GM19372 (cell line): ENCODE measurements at regions not wholly inside any gene's neighbourhood (a gene's known extent, or its start where the extent isn't known, plus 50 kb on each side); places are given as distances from the start of the nearest gene placed in this dataset.
A peak's percentile ranks its signal among the peaks of the same experiment; 100 is the strongest.

Source experiments
- ATAC-seq: cut with Tn5 transposase; IDR thresholded peaks from one replicate; pipeline ENCODE4 v1.9.1; 2021; ENCODE audit warnings: mild to moderate bottlenecking, low read depth, moderate library complexity; ENCODE audit not compliant: unreplicated experiment

DNA sequence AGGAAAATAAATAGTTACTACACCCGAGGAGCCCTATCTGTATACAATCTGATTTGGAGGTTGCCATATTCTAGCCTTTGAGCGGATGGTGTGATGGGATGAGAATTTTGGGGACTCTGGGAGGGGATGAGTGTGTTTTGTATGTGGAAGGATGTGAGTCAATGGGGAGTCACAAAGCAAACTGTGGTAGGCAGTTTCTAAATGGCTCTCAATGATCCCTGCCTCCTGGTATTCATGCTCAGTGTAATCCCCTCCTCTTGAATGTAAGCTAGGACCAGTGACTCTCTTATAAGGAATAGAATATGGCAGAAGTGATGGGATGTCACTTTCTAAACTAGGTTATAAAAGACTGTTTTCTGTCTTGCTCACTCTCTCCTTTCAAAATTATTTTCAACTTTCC is 205.7 kb upstream of the RIOK2 start:
- no peak for ATAC-seq

DNA sequence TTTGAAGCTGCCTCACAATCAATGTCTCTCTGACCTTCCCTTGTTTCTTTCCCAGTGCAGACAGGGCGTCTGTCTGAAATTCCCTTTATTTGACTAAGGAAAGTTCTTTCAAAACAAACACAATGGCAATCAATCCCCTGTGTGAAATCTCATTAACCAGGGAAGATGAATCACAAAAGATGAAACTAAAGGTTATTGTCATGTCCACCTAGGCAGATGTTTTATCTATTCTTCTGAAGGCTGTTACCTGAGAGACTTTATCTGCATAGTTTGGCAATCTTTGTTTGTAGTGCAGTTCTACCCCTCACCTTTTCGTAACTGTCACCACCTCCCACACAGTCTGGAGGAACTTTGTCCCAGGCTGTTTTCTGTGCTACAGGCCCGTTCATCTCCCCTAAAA is 217.5 kb upstream of the RIOK2 start:
- no peak for ATAC-seq

DNA sequence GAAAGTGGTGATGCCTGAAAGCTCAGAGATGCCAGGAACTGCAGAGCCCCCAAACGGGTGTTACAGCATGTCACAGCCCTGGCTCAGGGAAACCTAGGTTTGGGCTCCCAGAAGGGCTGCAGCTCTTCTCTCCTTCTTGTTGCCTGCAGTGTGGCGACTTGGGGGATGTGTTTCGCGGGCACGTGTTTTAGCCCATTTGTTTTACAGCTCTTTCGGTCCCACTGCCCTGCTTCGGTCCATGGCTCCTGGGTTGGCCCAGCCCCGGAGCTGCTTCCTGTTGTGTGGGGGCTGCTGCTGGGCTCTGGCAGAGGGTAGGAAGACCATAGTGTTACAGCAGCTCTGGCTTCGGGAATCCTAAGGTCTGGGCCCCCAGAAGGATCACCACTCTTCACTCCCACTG is 222.9 kb upstream of the RIOK2 start:
- no peak for ATAC-seq

DNA sequence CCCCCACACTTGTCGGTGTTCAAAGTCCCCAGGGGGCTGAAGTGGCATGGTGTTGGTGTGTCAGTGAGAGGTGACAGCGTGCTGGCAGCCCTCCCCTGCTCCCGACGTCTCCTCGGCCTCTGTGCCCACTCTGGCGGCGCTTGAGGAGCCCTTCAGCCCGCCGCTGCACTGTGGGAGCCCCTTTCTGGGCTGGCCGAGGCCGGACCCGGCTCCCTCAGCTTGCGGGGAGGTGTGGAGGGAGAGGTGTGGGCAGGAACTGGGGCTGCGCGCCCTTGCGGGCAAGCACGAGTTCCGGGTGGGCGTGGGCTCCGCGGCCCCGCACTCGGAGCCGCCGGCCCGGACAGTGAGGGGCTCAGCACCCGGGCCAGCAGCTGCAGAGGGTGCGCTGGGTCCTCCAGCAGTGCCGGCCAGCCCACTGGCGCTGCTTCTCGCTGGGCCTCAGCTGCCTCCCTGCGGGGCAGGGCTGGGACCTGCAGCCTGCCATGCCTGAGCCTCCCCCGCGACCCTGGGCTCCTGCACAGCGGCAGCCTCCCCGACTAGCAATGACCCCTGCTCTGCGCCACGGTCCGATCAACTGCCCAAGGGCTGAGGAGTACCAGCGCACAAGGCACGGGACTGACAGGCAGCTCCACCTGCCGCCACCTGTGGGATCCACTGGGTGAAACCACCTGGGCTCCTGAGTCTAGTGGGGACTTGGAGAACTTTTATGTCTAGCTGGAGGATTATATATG is 224.1 kb upstream of the RIOK2 start:
- no peak for ATAC-seq

DNA sequence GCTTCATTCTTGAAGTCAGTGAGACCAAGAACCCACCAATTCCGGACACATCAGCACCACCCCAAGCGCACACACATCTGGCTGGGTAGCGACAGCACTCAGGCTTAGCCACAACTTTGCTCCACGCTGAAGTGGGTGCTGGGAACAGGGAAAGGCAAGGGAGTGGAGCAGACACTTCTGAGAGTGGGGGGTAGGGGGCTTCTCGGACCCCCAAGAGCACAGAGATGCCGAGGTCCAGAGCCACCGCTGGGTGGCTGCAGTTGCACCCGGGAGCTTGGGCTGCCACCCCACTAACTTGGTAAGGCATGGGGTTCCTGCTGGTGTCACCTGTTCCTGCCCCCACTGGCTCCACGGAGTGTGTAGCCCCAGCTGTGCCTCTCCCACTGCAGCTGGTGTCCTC is 225.3 kb upstream of the RIOK2 start:
- ATAC-seq = no peak

DNA sequence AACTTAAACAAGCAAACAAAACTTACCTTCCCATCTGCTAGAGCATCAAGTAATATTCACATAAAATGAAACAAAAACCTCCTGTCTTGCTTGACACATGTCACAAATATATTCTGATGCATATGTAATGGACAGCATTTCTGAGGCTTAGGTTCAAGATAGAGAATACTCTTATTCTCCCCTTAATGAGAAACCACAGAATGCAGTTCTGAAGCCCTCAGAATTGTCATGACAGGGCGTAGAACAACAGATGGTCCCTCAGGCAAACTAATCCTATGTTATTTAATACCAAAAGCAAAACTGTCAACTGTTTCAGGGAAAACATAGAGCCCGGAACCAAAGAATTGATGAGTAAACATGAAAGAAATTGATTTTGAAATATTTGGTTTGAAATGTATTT is 229.9 kb upstream of the RIOK2 start:
- no peak for ATAC-seq

DNA sequence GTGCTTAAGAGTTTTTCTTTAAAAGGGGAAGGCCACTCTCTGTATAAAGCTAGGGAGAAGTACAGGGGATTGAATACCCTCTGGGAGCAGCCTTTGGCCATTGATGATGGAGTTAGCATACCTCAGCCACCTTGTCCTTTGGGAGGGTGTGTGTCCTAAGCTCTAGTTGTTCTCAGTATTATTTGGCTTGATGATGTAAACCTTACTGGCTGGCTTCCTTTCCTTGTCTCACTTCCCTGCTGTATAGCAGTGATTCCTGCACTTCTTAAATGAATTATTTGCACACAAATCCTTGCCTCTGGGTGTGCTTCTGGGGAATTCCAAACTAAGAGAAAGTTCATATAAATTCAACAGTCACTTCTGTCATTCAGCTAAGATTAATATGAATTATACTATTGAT is 234.9 kb upstream of the RIOK2 start:
- no peak for ATAC-seq

DNA sequence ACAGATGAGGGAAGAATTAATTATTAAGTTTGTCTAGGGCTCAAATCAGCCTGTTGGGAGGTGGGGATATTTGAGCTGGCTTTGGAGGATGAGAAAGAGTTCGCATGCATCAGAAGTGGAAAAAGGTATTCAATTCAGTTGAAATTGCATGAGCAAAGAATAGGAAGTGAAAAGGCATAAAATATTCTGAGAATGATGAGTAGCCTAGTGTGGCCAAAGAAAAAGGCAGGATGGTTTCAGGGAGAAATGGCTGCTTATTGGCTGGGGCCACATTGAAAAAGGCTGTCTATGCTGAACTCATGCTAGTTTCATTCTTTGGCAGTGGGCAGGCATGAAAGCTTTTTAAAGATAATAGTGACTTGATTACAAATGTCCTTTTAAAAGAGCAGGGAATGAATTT is 235.4 kb upstream of the RIOK2 start:
- ATAC-seq = no peak

DNA sequence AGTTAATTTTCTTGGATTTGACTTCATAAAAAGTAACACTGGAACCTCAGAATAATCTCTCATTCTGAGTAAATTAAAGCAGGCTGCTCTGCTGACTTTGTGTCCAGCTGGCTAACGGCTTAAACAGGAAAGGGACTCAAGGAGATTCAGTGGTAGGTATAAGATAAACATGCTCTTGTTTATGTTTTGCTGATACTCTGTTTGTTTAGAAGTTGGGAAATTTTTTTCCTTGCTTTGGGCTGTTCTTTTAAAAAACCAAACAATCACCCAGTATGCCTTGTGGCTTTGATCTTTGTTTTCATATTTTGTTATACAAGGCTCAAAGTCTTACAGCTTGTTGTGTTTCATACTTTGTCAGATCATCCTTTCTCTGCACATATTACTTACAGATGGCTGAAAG is 237.6 kb upstream of the RIOK2 start:
- ATAC-seq = no peak

DNA sequence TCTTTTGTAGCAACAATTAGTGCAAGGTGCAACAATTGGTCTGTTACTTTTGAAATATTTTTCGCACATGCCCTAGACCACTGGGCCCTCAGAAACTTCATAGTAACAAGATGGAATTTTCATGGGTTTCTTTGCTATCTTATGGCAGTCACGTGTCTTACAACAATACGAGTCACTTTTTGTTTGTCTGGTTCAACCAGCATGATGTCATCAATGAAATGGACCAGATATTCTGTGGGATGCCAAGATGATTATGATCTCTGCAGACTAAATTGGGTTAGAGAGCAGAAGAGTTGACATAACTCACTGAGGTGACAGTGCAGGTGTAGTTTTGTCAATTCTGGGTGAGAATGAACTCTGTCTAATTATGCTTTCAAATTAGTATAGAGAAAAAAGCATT is 239.6 kb upstream of the RIOK2 start:
- ATAC-seq = no peak

DNA sequence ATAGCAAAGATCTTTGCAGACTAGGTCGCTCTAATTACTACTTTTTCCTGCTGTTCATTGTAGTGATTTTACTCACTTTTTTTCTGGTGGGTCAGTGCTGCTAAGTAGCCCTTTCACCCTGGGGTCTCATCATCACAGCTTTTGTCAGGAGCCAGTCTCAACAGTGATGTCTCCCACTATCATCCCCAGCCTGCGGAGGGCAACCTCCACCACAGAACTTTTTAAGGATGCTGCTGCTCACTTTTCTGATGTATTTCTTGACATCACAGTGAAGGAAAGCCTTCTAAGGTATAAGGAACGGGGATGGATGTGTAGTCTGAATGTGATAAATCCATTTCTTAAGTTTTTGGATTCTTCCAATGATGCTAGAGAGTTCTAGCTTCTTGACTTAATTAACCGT is 242.5 kb upstream of the RIOK2 start:
- ATAC-seq = no peak

DNA sequence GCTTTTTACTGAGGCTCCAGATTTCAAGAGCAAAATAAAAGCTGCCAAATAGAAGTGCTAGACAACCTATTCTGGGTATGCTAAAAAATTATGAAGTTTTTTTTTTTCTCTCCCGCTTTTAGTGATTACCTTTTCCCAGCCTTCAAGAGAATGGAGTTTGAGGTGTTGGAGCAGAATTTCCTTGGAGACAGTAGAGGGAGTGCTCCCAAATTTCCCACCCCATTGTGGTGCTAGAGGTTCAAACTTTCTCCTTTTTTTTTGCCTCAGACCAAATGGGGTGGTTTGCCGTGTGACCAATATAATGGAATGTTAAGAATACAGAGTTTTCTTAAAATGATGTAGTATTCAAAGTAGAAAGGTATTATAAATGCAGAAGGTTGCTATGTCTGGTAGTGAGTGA is 244.2 kb upstream of the RIOK2 start:
- ATAC-seq = no peak

DNA sequence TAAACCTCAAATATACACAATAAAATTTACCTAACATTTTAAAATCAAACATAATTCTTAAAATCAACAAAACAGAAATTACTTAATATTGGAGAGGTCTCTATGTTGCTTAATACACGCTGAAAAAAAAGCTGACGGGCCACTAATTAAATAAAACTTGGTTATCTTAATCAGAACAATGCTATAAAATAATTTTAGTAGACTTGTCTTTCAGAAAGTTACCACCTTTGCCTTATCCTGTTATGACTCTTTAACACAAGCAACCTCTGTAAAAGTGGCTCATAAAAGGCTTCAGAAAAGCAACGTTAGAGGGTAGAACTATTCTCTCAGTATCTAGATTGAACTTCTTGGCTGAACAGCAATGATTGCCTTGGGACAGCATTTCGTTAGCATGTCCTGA is 251.0 kb upstream of the RIOK2 start:
- no peak for ATAC-seq

DNA sequence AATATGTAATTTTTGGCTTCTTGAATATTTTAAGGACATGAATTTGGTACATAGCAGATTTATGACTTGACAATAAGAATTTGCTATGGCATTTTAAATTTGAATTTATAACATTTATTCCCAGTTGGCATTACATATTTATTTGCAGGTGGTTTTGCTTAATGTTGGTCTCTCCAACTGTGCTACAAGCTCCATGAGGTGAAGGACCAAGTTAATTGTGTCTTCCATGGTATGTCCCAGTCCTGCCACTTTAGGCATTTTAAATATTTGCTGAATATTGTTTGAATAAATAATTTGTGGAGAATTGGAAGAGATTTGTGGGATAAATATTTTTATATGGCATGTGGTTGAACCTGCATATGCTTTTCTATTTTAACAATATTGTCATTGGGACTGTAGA is 253.4 kb upstream of the RIOK2 start:
- ATAC-seq = no peak

DNA sequence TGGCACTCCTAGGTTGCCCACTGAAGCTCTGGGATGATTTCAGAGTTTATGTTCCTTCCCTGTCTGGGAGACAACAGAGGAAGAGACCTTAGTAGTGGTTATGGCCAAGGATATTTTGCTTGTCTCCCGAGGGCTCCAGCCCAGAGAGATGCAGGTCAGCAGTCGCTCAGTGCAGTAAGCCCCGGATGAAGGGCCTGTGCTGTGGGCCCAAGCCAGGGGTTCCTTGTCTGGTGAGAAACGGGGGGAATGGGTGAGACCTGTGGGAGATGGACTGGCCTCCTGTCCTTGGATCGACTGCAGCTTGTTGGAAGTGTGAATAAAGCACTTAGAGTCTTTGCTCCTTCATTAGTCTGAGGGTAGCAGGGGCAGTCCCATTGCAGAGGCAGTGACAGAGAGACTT is 260.7 kb upstream of the RIOK2 start:
- ATAC-seq = no peak

DNA sequence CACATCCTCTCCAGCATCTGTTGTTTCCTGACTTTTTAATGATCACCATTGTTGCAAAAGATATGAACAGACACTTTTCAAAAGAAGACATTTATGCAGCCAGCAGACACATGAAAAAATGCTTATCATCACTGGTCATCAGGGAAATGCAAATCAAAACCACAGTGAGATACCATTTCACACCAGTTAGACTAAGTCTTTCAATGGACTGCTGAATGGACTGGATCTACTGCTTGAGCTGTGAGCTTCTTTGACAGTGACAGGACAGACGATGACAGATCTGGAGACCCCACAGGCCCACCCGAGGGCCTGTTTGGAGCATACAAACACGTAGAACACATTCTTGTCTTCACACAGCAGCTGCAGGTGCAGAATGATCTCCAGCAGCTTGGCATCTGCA is 266.1 kb upstream of the RIOK2 start:
- ATAC-seq = no peak

DNA sequence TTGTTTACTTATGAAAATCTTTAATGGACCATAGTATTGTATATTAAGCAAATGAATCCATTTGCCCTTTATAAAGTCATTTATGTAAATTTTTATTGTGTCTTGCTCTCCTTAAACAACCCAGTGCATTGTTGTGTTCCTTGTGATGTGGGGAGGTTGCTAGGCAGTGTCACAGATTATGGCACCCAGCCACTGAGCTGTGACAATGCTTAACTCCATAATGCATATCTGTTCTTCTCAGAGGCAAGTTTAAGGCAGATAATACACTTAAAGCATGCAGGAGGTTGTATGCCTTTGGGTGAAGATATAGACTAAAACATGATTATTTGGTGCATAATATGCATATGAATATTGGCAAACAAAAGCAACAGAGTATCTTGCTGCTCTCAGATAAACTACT is 269.6 kb upstream of the RIOK2 start:
- ATAC-seq = no peak

DNA sequence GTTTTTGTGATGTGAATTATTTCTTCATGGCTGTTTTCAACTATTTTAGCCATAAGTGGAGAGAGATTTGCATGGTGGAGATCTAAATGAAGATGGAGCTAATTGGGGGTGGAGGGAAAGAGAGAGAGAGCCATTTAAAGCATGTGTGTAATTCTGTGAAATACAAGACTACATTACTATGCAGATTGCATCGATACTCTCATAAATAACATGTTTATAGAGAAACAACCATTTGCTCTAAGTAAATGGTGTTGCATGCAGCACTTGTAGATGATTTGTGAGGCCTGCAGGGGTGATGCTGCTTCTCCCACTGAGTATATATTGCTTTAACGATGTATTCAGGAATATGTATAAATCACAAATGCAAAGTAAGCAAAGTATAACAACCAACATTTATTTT is 270.2 kb upstream of the RIOK2 start:
- no peak for ATAC-seq

DNA sequence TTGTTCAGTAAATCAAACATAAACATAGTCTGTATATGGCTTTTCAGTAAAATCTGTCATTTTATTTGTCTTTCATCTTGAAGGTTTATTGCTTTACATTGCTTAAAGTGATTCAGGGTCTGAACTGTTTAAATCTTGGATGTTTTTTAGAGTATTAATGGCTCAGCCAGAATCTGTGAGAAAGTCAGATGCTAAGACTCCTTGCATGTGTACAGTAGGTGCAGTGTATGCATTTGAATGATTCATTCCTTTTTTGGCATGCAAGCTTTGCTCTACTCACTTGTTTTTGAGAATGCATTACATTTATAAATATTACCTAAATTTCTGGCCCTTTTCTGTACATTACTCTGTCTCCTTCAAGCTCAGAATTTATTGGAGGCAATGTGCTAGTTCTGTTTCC is 271.0 kb upstream of the RIOK2 start:
- ATAC-seq = no peak

DNA sequence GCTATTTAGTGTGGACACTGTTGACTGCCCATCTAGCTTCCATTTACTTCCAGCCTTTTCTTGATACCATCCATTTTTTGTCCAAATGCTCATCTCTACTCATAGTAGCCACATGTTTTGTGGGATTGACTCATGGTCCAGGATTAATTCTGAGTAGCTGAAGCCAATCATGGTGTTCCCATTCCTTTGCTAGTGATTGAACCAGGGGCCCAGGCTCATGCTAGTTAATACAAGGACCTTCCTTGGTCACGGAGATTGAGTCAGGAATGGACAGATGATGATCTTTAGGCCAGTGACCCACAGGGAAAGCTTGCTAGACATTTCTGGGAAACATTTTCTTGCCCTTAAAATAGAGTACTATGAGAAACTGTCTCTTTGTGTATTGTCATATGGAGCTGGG is 272.9 kb upstream of the RIOK2 start:
- no peak for ATAC-seq

DNA sequence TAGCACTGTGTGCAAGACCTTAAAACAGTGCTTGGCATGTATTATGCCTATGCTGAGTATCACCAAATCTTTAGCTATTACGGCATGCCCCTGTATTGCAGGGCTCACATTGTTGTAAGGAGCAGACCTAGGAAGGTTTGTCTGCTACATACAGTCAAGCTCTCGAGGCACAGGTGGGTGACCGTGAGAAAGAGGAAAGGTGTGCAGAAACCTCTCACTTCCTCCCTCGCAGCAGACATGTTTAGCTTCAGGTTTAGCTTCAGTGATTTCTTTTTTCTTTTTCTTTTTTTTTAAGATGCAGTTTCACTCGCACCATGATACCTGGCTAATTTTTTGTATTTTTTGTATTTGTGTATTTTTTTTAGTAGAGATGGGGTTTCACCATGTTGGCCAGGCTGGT is 275.8 kb upstream of the RIOK2 start:
- peak; percentile 52 for ATAC-seq

DNA sequence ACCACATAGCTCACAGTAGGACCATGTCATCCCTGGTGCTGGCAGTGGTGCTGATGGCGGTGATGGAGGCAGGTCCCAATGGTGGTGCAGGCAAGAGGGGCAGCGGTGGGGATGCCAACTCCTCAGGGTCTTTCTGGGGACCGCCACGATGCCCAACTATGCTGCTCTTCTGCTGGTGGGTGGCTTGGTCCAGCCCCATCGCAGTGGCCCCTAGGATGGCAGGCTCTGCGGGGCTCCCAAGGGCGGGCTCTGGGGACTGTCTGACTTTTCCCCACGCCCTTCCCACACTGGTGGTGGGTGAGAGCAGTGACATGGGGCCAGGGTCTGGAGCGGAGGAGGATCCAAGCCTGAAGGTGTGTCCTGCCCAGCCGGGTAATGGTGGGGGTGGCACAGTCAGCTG is 288.9 kb upstream of the RIOK2 start:
- ATAC-seq = no peak

DNA sequence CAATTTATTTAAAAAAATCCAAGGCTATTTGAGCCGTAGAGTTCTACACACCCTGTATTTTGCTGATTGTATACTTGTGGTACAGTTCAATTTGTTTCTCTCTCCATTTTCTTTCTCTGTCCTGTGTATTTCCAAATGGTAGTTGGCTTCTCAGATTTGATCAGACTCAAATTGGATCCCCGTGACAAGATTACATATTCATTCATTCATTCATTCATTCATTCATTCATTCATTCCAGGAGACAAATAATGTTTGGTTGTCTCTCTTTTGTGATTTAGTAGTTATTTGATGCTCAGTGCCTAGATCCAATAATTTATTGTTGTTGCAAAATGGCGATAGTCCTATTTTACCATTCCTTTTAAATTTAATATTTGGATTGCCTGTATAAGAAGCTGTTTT is 292.8 kb upstream of the RIOK2 start:
- ATAC-seq = no peak
